Forelimb muscle (tissue), 1 donor: ENCODE measurements at regions not wholly inside any gene's neighbourhood (a gene's known extent, or its start where the extent isn't known, plus 50 kb on each side); places are given as distances from the start of the nearest gene placed in this dataset.
"Not testable (repeated sequence)": the region's sequence is repeated elsewhere in the genome, so short reads cannot be mapped to it uniquely, and the experiment has no call there.

Experiments used
- DNase-seq: peaks from one replicate; pipeline ENCODE4 v3.0.0-alpha.2; 2013; ENCODE audit warnings: low read depth

- DNase-seq, result no peak
Observed at GRCh38 chr2:192669505-192670091, 474.9 kb upstream of the TMEFF2 start.

GRCh38 chr2:192660555-192660954, 465.8 kb upstream of the TMEFF2 start:
- DNase-seq, result not testable (repeated sequence)

GRCh38 chr2:192657362-192657761, 462.6 kb upstream of the TMEFF2 start:
- no peak for DNase-seq

GRCh38 chr2:192655916-192656315, 461.2 kb upstream of the TMEFF2 start:
- DNase-seq, result no peak

- no peak for DNase-seq
Observed at GRCh38 chr2:192645811-192646598, 451.3 kb upstream of the TMEFF2 start.

GRCh38 chr2:192634557-192634956, 439.8 kb upstream of the TMEFF2 start:
- no peak for DNase-seq

- no peak for DNase-seq
Observed at GRCh38 chr2:192628017-192628416, 433.3 kb upstream of the TMEFF2 start.

- no peak for DNase-seq
Observed at GRCh38 chr2:192615105-192615504, 420.4 kb upstream of the TMEFF2 start.

- no peak for DNase-seq
Observed at GRCh38 chr2:192604295-192604694, 409.6 kb upstream of the TMEFF2 start.

- DNase-seq, result not testable (repeated sequence)
Observed at GRCh38 chr2:192598649-192599048, 403.9 kb upstream of the TMEFF2 start.

GRCh38 chr2:192593561-192593960, 398.8 kb upstream of the TMEFF2 start:
- no peak for DNase-seq

- no peak for DNase-seq
Observed at GRCh38 chr2:192591617-192592016, 396.9 kb upstream of the TMEFF2 start.

- DNase-seq, result peak; percentile 2
Observed at GRCh38 chr2:192585418-192585817, 390.7 kb upstream of the TMEFF2 start.

- peak; percentile 51 for DNase-seq
Observed at GRCh38 chr2:192584976-192585375, 390.2 kb upstream of the TMEFF2 start.

- no peak for DNase-seq
Observed at GRCh38 chr2:192579965-192580700, 385.4 kb upstream of the TMEFF2 start.

GRCh38 chr2:192578780-192579179, 384.0 kb upstream of the TMEFF2 start:
- no peak for DNase-seq

GRCh38 chr2:192577706-192578105, 383.0 kb upstream of the TMEFF2 start:
- no peak for DNase-seq

- DNase-seq, result no peak
Observed at GRCh38 chr2:192574552-192574951, 379.8 kb upstream of the TMEFF2 start.

GRCh38 chr2:192571636-192572035, 376.9 kb upstream of the TMEFF2 start:
- DNase-seq, result no peak

- DNase-seq, result no peak
Observed at GRCh38 chr2:192570788-192571187, 376.1 kb upstream of the TMEFF2 start.

GRCh38 chr2:192566863-192567262, 372.1 kb upstream of the TMEFF2 start:
- DNase-seq, result no peak

- DNase-seq, result no peak
Observed at GRCh38 chr2:192560326-192560725, 365.6 kb upstream of the TMEFF2 start.

- DNase-seq, result no peak
Observed at GRCh38 chr2:192559587-192559986, 364.9 kb upstream of the TMEFF2 start.
